ENCODE measurements at regions not wholly inside any gene's neighbourhood (a gene's known extent, or its start where the extent isn't known, plus 50 kb on each side); places are given as distances from the start of the nearest gene placed in this dataset.
A peak's percentile ranks its signal among the peaks of the same experiment; 100 is the strongest.

DNA sequence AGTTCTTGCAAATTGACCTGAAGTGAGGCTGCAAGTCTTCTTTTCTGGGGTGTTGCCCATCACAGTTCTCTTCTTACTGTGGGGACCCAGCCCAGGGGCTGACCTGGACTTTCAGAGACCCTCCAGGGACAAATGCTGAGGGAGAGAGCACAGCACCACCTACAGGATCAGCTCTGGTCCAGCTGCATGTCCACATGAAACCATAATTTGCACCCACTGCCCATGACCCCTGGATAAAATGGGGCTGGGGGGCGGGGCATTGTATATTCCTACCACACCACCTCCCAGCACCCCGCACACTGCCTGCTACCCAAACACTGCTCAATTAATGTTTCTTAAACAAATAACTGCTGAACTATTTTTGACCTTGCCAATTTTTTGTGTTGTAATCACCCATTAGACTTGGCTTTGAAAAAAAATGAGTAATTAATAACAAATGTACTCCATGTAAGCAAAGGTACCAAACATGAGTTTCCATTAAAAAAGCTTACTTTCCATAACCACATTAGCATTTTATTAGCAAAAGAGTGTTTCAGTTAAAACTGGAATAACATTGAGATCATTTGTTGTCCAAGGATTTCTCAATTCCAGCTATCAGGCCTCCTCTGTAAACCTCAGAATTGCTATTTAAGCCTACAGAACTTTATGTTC, 168.0 kb upstream of the RAB4A start:
- Histone ChIP-seq H3K4me1 (no peaks in the 10 kb centered on the region), H3K4me3 (no peak overlapping the region), H3K9me3 (no peaks in the 10 kb centered on the region), H3K36me3 (no peaks in the 10 kb centered on the region), H3K27me3 (ENCODE audit: low read depth) (no peaks in the 10 kb centered on the region), H3K27ac (no peak overlapping the region)
- ATAC-seq = peak in 1 of 2 donors; percentile 46
- TF ChIP-seq, protein P1, sequence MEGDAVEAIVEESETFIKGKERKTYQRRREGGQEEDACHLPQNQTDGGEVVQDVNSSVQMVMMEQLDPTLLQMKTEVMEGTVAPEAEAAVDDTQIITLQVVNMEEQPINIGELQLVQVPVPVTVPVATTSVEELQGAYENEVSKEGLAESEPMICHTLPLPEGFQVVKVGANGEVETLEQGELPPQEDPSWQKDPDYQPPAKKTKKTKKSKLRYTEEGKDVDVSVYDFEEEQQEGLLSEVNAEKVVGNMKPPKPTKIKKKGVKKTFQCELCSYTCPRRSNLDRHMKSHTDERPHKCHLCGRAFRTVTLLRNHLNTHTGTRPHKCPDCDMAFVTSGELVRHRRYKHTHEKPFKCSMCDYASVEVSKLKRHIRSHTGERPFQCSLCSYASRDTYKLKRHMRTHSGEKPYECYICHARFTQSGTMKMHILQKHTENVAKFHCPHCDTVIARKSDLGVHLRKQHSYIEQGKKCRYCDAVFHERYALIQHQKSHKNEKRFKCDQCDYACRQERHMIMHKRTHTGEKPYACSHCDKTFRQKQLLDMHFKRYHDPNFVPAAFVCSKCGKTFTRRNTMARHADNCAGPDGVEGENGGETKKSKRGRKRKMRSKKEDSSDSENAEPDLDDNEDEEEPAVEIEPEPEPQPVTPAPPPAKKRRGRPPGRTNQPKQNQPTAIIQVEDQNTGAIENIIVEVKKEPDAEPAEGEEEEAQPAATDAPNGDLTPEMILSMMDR (IDR thresholded peaks at IDR 0.05) = no peak
- no peak for DNase-seq
- intact Hi-C loops (cut with DNase I) = no loop called here

DNA sequence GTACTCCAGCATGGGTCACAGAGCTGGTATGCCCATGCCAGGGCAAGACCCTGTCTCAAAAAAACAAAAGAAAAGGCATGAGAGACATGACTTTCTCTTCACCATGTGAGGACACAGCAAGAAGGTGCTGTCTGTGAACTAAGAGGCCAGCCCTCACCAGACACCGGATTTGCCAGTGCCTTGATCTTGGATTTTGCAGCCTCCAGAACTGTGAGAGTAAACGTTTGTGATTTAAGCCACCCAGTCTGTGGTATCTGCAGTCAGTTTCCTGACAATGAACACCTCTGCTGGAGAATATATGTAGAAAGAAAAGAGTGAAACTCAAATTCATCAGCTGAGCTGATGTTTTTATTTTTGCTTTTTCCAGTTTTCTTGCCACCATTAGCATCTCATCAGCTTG, 166.3 kb upstream of the RAB4A start:
- H3K27ac ChIP-seq = no peak overlapping the region
- no peaks in the 10 kb centered on the region for H3K27me3 ChIP-seq (ENCODE audit: low read depth)
- H3K4me3 ChIP-seq = no peak overlapping the region
- intact Hi-C loops (cut with DNase I) = no loop called here
- no peaks in the 10 kb centered on the region for H3K36me3 ChIP-seq
- no peaks in the 10 kb centered on the region for H3K9me3 ChIP-seq
- ATAC-seq (no peak), DNase-seq (no peak)
- TF ChIP-seq, protein P1 (IDR thresholded peaks at IDR 0.05) = no peak
- H3K4me1 ChIP-seq = no peaks in the 10 kb centered on the region

DNA sequence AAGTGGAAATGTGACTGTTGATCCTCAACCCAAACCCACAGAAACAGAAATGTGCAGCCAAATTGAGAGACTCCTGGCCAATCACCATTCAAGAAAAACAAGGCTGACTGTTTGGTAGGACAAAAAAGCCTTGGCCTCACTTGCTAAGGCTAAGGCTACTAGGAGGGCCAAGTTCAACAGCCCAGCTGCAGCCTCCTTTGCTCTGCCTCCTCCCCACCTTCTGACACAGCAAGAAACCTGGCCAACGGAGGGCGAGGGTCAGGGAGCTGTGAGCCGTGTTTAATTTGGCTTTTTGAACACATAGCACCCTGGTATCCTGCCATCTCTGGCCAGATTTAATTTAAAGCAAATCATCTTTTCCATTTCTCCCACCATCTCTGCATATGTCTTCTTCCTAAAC, 165.8 kb upstream of the RAB4A start:
- H3K36me3 ChIP-seq = no peaks in the 10 kb centered on the region
- intact Hi-C loops (cut with DNase I) = no loop called here
- no peak overlapping the region for H3K27ac ChIP-seq
- TF ChIP-seq, protein P1 (IDR thresholded peaks at IDR 0.05) = no peak
- H3K9me3 ChIP-seq = no peaks in the 10 kb centered on the region
- no peak for DNase-seq
- H3K4me3 ChIP-seq = no peak overlapping the region
- H3K4me1 ChIP-seq = no peaks in the 10 kb centered on the region
- no peak for ATAC-seq
- H3K27me3 ChIP-seq (ENCODE audit: low read depth) = no peaks in the 10 kb centered on the region

DNA sequence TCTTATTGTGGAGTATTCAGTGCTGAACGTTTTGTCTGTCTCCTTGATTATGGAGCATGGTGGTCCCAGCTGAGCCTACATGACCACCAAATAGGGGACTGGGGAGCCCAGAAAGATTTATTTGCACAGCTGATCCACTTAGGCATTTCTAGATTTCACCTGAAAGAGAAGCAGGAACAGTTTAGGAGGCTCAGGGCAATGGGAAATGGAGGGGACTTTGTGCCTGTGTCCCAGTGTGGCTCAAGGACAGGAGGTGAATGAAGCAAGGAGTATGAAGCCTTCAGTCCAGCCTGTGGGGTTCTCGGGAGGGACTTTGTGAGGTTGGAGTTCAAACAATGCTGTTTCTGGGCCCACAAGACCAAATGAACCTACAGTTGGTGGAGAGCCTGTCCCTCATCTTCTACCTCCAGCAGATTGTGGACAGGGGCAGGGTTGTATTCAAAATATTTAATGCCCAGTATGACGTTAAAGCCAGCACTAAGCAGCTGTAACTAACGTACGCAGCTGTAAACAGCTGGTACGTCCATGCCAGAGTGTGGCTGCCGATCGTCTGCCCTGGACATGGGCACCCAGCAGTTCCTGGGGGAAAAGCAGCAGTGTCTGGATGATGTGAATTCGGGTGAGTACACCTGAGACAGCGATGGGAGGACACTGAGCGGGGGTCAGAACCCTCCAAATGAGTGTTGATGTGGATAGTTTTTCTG, 164.9 kb upstream of the RAB4A start:
- H3K27me3 ChIP-seq (ENCODE audit: low read depth) = no peaks in the 10 kb centered on the region
- H3K9me3 ChIP-seq = no peaks in the 10 kb centered on the region
- no peaks in the 10 kb centered on the region for H3K36me3 ChIP-seq
- TF ChIP-seq, protein P1 (IDR thresholded peaks at IDR 0.05) = no peak
- no peak overlapping the region for H3K27ac ChIP-seq
- H3K4me1 ChIP-seq = no peaks in the 10 kb centered on the region
- DNase-seq (no peak), ATAC-seq (no peak)
- intact Hi-C loops (cut with DNase I) = no loop called here
- no peak overlapping the region for H3K4me3 ChIP-seq

DNA sequence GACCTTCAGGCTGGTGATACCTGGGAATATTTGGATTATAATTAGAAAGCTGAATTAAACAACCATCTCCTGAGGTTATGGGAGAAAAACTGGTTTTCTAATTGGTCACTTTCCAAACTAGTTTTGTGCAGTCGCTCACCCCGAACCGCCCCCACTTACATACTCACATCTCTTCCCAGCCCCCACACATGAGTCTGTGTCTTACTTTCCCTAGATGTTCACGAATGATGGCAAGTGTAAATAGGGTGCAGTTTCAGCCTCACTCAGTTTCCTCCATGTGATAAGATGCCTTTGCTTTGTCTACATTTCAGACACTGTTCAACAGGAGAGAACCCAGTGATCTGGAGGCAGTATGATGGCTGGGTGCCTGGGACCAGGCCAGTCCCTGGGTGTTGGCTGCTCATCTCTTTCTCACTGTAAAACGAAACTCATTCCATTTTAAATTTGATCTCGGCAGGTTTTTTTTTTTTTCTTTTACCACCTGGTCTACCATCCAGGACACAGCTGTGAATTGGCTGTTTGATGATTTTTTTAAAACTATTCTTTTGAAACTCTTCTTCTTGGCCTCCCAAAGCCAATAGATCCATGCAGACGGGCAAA, 164.3 kb upstream of the RAB4A start:
- Histone ChIP-seq H3K27me3 (ENCODE audit: low read depth) (no peaks in the 10 kb centered on the region), H3K9me3 (no peaks in the 10 kb centered on the region), H3K4me3 (no peak overlapping the region), H3K27ac (no peak overlapping the region), H3K36me3 (no peaks in the 10 kb centered on the region), H3K4me1 (no peaks in the 10 kb centered on the region)
- ATAC-seq = no peak
- no peak for DNase-seq
- TF ChIP-seq, protein P1 (IDR thresholded peaks at IDR 0.05) = no peak
- intact Hi-C loops (cut with DNase I) = no loop called here

Data from lower lobe of right lung (tissue), 2 donors.